ENCODE measurements at regions not wholly inside any gene's neighbourhood (a gene's known extent, or its start where the extent isn't known, plus 50 kb on each side); places are given as distances from the start of the nearest gene placed in this dataset.

- in situ Hi-C loops (cut with MboI; ENCODE audit: low sequenced_read_pairs): no loop called here
- Histone ChIP-seq H3K36me3 (replicated peaks) (no peaks in the 10 kb centered on the region), H3K27me3 (ENCODE audit: low read depth) (no peaks in the 10 kb centered on the region), H3K4me3 (no peak overlapping the region), H3K4me1 (no peaks in the 10 kb centered on the region), H3K9me3 (no peaks in the 10 kb centered on the region)
- DNase-seq (ENCODE audit: low spot score in 2 of 2): no peak
These were observed 598.5 kb upstream of the IRAK1BP1 start for GRCh38 chr6:78268591-78269452.

DNA sequence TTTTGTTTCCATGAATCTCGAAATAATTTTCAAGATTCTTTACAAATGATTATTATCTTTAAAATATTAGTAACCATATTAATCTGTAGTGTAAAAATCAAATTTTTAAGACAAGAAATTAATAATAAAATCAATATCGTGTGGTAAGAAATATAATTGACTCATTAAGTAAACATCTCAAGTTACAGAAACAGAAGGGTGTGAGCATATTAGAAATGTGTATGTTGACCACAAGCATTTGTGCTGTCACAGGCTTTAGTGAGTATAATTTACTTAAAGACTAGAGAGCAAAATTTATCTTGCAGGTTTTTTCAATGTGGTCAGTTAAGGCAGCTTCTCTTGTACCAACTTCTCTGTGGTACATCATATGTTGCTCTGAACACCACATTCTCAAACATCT is 566.5 kb upstream of the IRAK1BP1 start:
- no peak for DNase-seq (ENCODE audit: low spot score in 2 of 2)
- no peak overlapping the region for H3K4me3 ChIP-seq
- H3K36me3 ChIP-seq (replicated peaks): no peaks in the 10 kb centered on the region
- no peaks in the 10 kb centered on the region for H3K4me1 ChIP-seq
- no peaks in the 10 kb centered on the region for H3K9me3 ChIP-seq
- in situ Hi-C loops (cut with MboI; ENCODE audit: low sequenced_read_pairs): no loop called here
- no peaks in the 10 kb centered on the region for H3K27me3 ChIP-seq (ENCODE audit: low read depth)

GRCh38 chr6:78302411-78302810 is 564.9 kb upstream of the IRAK1BP1 start:
- Histone ChIP-seq H3K27me3 (ENCODE audit: low read depth) (no peaks in the 10 kb centered on the region), H3K4me3 (no peak overlapping the region), H3K9me3 (no peaks in the 10 kb centered on the region), H3K4me1 (no peaks in the 10 kb centered on the region), H3K36me3 (replicated peaks) (no peaks in the 10 kb centered on the region)
- in situ Hi-C loops (cut with MboI; ENCODE audit: low sequenced_read_pairs): no loop called here
- DNase-seq (ENCODE audit: low spot score in 2 of 2): no peak

- Histone ChIP-seq H3K9me3 (no peaks in the 10 kb centered on the region), H3K4me1 (no peaks in the 10 kb centered on the region), H3K4me3 (no peak overlapping the region), H3K27me3 (ENCODE audit: low read depth) (no peaks in the 10 kb centered on the region), H3K36me3 (replicated peaks) (no peaks in the 10 kb centered on the region)
- DNase-seq (ENCODE audit: low spot score in 2 of 2): no peak
- in situ Hi-C loops (cut with MboI; ENCODE audit: low sequenced_read_pairs): no loop called here
These were observed 559.3 kb upstream of the IRAK1BP1 start for GRCh38 chr6:78308025-78308424.

GRCh38 chr6:78322068-78322845 is 545.1 kb upstream of the IRAK1BP1 start:
- Histone ChIP-seq H3K9me3 (no peaks in the 10 kb centered on the region), H3K36me3 (replicated peaks) (no peaks in the 10 kb centered on the region), H3K27me3 (ENCODE audit: low read depth) (no peaks in the 10 kb centered on the region), H3K4me3 (no peak overlapping the region), H3K4me1 (no peaks in the 10 kb centered on the region)
- DNase-seq (ENCODE audit: low spot score in 2 of 2): no peak
- in situ Hi-C loops (cut with MboI; ENCODE audit: low sequenced_read_pairs): no loop called here

- no peaks in the 10 kb centered on the region for H3K27me3 ChIP-seq (ENCODE audit: low read depth)
- H3K4me1 ChIP-seq: no peaks in the 10 kb centered on the region
- no peak for DNase-seq (ENCODE audit: low spot score in 2 of 2)
- no peaks in the 10 kb centered on the region for H3K9me3 ChIP-seq
- H3K4me3 ChIP-seq: no peak overlapping the region
- H3K36me3 ChIP-seq (replicated peaks): no peaks in the 10 kb centered on the region
- in situ Hi-C loops (cut with MboI; ENCODE audit: low sequenced_read_pairs): no loop called here
These were observed 543.1 kb upstream of the IRAK1BP1 start for GRCh38 chr6:78324213-78324612.

GRCh38 chr6:78340755-78341154 is 526.6 kb upstream of the IRAK1BP1 start:
- DNase-seq (ENCODE audit: low spot score in 2 of 2): no peak
- H3K9me3 ChIP-seq: no peaks in the 10 kb centered on the region
- H3K4me1 ChIP-seq: no peaks in the 10 kb centered on the region
- no peaks in the 10 kb centered on the region for H3K27me3 ChIP-seq (ENCODE audit: low read depth)
- in situ Hi-C loops (cut with MboI; ENCODE audit: low sequenced_read_pairs): no loop called here
- H3K4me3 ChIP-seq: no peak overlapping the region
- H3K36me3 ChIP-seq (replicated peaks): no peaks in the 10 kb centered on the region

DNA sequence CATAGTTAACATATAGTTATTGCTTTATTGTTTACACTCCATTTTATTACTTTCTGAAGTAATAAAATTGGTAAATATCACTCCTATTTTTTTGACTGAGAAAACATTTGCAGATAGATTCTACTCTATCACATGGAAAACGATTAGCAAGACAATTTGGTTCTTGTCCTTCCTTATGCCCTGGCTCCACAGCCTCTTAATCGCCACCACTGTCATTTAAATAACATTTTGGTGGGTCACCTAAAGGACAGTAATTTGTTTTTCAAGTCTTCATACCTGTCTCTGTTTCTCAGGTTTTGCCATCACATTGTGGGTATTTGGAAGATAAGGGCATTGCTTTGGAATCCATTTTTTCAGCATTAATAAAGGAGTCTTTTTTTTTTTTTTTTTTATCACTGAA is 521.5 kb upstream of the IRAK1BP1 start:
- DNase-seq (ENCODE audit: low spot score in 2 of 2): no peak
- H3K4me1 ChIP-seq: no peaks in the 10 kb centered on the region
- no peaks in the 10 kb centered on the region for H3K27me3 ChIP-seq (ENCODE audit: low read depth)
- no peaks in the 10 kb centered on the region for H3K9me3 ChIP-seq
- H3K4me3 ChIP-seq: no peak overlapping the region
- in situ Hi-C loops (cut with MboI; ENCODE audit: low sequenced_read_pairs): no loop called here
- no peaks in the 10 kb centered on the region for H3K36me3 ChIP-seq (replicated peaks)

- in situ Hi-C loops (cut with MboI; ENCODE audit: low sequenced_read_pairs): no loop called here
- no peaks in the 10 kb centered on the region for H3K4me1 ChIP-seq
- H3K27me3 ChIP-seq (ENCODE audit: low read depth): no peaks in the 10 kb centered on the region
- no peak overlapping the region for H3K4me3 ChIP-seq
- H3K9me3 ChIP-seq: no peaks in the 10 kb centered on the region
- DNase-seq (ENCODE audit: low spot score in 2 of 2): no peak
- no peaks in the 10 kb centered on the region for H3K36me3 ChIP-seq (replicated peaks)
These were observed 520.0 kb upstream of the IRAK1BP1 start for GRCh38 chr6:78347191-78347916.

GRCh38 chr6:78353040-78353439 is 514.3 kb upstream of the IRAK1BP1 start:
- no peaks in the 10 kb centered on the region for H3K27me3 ChIP-seq (ENCODE audit: low read depth)
- no peak for DNase-seq (ENCODE audit: low spot score in 2 of 2)

DNA sequence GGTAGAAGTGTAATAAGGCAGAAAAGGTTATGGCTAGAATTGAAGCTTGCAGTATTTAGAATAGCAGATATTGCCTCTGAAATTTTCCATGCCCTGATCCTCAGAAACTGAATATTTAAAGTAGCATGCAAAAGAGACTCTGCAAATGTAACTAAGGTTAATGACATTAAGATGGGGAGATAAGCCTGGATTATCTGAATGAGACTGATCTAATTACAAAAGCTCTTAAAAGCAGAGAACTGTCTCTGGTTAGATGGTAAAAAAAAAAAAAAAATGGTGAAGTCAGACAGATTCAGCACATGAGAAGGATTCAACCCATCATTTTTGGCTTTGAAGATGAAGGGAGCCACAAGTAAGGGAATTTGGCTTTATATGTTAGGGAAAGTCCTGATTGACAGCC is 503.7 kb upstream of the IRAK1BP1 start:
- H3K9me3 ChIP-seq: no peaks in the 10 kb centered on the region
- in situ Hi-C loops (cut with MboI; ENCODE audit: low sequenced_read_pairs): no loop called here

More at GRCh38 chr6:78353040-78353439, 514.3 kb upstream of the IRAK1BP1 start:
- no peaks in the 10 kb centered on the region for H3K9me3 ChIP-seq
- H3K36me3 ChIP-seq (replicated peaks): no peaks in the 10 kb centered on the region
- in situ Hi-C loops (cut with MboI; ENCODE audit: low sequenced_read_pairs): no loop called here
- H3K4me1 ChIP-seq: no peaks in the 10 kb centered on the region
- no peak overlapping the region for H3K4me3 ChIP-seq

DNA sequence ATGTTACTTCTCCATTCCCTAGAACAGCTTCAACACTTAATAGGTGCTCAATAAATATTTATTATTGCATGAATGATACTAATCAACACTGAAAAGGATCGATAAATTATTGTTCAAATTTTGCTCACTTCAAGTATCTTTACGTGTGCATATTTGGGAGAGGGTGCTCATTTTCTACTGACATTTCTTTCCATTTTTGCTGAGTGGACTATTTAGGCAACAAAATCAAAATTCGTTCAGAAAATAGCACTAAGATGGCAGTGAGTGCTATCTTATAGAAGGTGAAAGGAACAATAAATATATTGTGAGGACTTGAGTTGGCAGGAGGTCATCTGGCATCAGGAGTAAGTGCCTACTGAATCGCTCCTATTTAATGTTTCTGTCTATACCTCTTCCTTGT is 501.9 kb upstream of the IRAK1BP1 start:
- H3K9me3 ChIP-seq: no peaks in the 10 kb centered on the region
- no peak overlapping the region for H3K4me3 ChIP-seq
- no peaks in the 10 kb centered on the region for H3K4me1 ChIP-seq
- H3K36me3 ChIP-seq (replicated peaks): no peaks in the 10 kb centered on the region
- DNase-seq (ENCODE audit: low spot score in 2 of 2): no peak
- in situ Hi-C loops (cut with MboI; ENCODE audit: low sequenced_read_pairs): no loop called here
- no peaks in the 10 kb centered on the region for H3K27me3 ChIP-seq (ENCODE audit: low read depth)

More for the DNA sequence above, 503.7 kb upstream of the IRAK1BP1 start:
- H3K27me3 ChIP-seq (ENCODE audit: low read depth): no peaks in the 10 kb centered on the region
- no peak for DNase-seq (ENCODE audit: low spot score in 2 of 2)
- no peak overlapping the region for H3K4me3 ChIP-seq
- no peaks in the 10 kb centered on the region for H3K4me1 ChIP-seq
- H3K36me3 ChIP-seq (replicated peaks): no peaks in the 10 kb centered on the region

- H3K9me3 ChIP-seq: no peaks in the 10 kb centered on the region
- H3K27me3 ChIP-seq (ENCODE audit: low read depth): no peaks in the 10 kb centered on the region
- H3K4me3 ChIP-seq: no peak overlapping the region
- H3K36me3 ChIP-seq (replicated peaks): no peaks in the 10 kb centered on the region
- in situ Hi-C loops (cut with MboI; ENCODE audit: low sequenced_read_pairs): no loop called here
- DNase-seq (ENCODE audit: low spot score in 2 of 2): no peak
- H3K4me1 ChIP-seq: no peaks in the 10 kb centered on the region
These were observed 490.3 kb upstream of the IRAK1BP1 start for GRCh38 chr6:78377056-78377455.

- Histone ChIP-seq H3K4me3 (no peak overlapping the region), H3K4me1 (no peaks in the 10 kb centered on the region), H3K27me3 (ENCODE audit: low read depth) (no peaks in the 10 kb centered on the region), H3K36me3 (replicated peaks) (no peaks in the 10 kb centered on the region), H3K9me3 (no peaks in the 10 kb centered on the region)
- no peak for DNase-seq (ENCODE audit: low spot score in 2 of 2)
- in situ Hi-C loops (cut with MboI; ENCODE audit: low sequenced_read_pairs): no loop called here
These were observed 487.4 kb upstream of the IRAK1BP1 start for GRCh38 chr6:78379982-78380381.

All from HAP-1 (cell line).